AG10803 (cell line): ENCODE measurements at regions not wholly inside any gene's neighbourhood (a gene's known extent, or its start where the extent isn't known, plus 50 kb on each side); places are given as distances from the start of the nearest gene placed in this dataset.

Experiments used
- DNase-seq: peaks from one replicate; pipeline ENCODE4 v3.0.0; 2010; ENCODE audit warnings: low read depth
- H3K4me3 ChIP-seq: 2 replicates; pipeline ENCODE4 v1.5.1; 2011; ENCODE audit warnings: mild to moderate bottlenecking, low read length, control low read depth
- TF ChIP-seq, protein P1 (sequence below): conservative IDR thresholded peaks from 2 replicates; pipeline ENCODE4 v1.5.1; 2011; ENCODE audit warnings: mild to moderate bottlenecking, low read length, control low read depth, inconsistent platforms

DNA sequence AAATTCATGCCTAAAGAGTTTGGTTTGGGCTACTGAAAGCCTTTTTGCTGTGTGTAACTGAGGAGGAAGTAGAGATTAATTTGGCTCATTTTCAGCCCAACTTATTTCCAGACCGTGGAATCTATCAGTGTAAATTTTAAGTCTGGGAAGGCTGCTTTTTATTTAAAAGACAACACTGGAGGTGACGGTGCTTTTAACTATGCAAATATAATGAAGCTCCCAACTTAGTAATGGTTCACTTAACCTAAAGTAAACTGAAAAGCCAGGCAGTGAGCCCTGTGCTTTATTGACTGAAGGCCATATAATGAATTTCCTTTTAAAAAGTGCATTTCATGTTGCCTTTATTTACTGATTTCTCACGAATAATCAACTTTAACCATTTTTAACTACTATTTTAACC lies 127.2 kb downstream of the NPY start:
- H3K4me3 ChIP-seq: no peak overlapping the region
- DNase-seq: no peak
- TF ChIP-seq, protein P1, sequence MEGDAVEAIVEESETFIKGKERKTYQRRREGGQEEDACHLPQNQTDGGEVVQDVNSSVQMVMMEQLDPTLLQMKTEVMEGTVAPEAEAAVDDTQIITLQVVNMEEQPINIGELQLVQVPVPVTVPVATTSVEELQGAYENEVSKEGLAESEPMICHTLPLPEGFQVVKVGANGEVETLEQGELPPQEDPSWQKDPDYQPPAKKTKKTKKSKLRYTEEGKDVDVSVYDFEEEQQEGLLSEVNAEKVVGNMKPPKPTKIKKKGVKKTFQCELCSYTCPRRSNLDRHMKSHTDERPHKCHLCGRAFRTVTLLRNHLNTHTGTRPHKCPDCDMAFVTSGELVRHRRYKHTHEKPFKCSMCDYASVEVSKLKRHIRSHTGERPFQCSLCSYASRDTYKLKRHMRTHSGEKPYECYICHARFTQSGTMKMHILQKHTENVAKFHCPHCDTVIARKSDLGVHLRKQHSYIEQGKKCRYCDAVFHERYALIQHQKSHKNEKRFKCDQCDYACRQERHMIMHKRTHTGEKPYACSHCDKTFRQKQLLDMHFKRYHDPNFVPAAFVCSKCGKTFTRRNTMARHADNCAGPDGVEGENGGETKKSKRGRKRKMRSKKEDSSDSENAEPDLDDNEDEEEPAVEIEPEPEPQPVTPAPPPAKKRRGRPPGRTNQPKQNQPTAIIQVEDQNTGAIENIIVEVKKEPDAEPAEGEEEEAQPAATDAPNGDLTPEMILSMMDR: no peak

DNA sequence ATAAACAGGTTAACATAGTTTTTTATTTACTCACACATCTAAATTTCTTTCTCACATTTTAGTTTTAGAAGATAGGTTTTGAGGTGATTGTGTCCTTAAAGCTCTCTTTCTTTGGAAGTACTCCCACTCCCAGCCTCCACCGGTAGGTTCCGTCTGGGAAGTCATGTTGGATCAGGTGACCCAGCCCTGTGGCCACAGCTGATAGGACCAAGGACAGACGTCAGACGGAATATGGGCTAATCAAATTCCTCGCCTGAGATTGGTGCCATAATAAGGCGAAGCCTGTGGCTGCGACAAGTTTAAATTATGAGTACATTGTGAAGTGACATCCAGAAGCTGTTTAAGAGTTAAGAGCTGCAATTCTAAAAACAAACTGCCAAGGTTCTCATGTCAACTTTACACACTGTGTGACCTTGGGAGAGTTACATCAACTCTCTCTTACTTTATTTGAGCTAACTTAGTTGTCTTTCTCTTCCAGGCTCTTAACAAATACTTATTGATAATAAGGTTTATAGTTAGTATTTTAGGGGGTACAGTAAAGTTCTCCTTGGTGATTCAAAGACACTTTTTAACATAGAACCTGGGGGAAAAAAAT lies 133.6 kb downstream of the NPY start:
- DNase-seq: no peak

DNA sequence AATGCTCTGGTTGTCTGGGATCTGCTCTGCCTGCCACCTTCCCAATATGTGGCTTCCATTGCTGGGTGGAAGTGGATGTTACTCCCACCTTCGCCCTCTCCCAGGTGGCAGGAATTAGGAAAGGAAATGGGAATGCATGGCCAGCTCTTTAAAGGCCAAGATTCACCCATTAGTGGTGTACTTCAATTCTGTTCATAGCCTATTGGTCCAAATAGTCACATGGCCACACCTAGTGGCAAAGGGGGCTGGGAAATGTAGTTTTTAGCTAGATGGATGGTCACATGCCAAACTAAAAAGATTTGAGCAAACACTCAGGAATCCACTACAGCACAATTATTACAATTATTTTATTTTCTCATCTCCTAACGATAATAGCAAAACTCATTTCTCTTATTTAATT lies 135.1 kb downstream of the NPY start:
- DNase-seq: peak; percentile 3
- TF ChIP-seq, protein P1: no peak
- H3K4me3 ChIP-seq: no peak overlapping the region

More for the DNA sequence above, 133.6 kb downstream of the NPY start:
- TF ChIP-seq, protein P1: no peak
- H3K4me3 ChIP-seq: no peak overlapping the region

GRCh38 chr7:24419511-24419910 lies 135.5 kb downstream of the NPY start:
- H3K4me3 ChIP-seq: no peak overlapping the region
- no peak for DNase-seq
- TF ChIP-seq, protein P1: no peak

DNA sequence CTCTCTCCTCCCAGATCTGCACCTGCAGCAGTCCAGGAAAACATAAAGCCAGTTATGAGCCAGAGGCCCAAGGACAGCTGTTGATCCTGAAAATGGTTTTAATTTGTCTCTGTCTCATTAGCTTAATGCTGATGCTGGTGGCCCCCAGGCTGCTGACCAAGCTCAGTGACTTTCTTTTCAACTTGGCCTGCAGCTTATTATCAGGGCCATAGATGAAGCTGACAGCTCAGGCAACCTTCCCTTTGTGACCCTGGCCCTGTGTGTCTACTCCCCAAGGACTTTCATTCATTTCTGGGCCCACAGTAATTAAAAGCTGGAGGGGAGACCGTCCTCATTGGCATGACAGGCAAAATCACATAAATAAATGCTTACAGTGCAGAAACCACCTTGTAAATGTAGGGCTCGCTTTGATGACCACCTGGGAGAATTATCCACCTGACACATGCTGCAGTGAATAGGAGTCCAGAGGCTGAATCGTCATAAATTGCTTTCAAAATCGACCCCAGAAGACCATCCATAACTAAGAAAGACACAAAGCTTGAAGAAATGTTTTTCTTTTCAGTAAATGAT lies 138.5 kb downstream of the NPY start:
- no peak for DNase-seq
- H3K4me3 ChIP-seq: no peak overlapping the region
- TF ChIP-seq, protein P1: no peak

- TF ChIP-seq, protein P1: no peak
- H3K4me3 ChIP-seq: no peak overlapping the region
- no peak for DNase-seq
Measured at GRCh38 chr7:24425664-24426063, 141.7 kb downstream of the NPY start.

DNA sequence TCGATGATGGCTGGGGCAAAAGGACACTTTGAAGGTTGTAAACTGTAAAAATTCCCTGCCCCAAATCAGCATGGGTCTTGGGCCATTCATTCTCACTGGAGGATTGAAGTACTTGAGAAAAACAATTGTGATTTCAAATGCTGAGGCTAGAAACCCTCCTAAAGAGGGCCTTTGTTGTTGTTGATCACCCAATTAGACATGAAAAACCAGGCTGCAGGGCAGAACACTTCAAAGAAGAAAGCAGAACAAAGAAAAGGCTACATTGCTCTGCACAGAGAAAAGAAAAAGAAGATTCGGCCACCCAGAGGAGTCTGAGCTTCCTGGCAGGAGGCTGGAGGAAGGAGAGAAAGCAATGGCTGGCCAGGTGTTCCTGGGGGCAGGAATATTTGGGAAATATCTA lies 143.1 kb downstream of the NPY start:
- no peak for DNase-seq
- H3K4me3 ChIP-seq: no peak overlapping the region
- TF ChIP-seq, protein P1: no peak
